Endothelial cell of umbilical vein (primary cell): ENCODE measurements at regions not wholly inside any gene's neighbourhood (a gene's known extent, or its start where the extent isn't known, plus 50 kb on each side); places are given as distances from the start of the nearest gene placed in this dataset.

ENCODE experiments used
- BruUV-seq: library from RNA; stranded (reverse); fragments of 400-500 nt; replicated peaks from 2 replicates; lab custom pipeline; 2021; lab: Mats Ljungman, UMichigan
- CTCF ChIA-PET: fragments of 300-600, 350-600 bp; sonication (Branson Sonifier 250); formaldehyde crosslinking; loops from one replicate; lab custom pipeline; 2021; ENCODE audit warnings: antibody characterized with exemption, inconsistent platforms; lab: Charles Lee
- POLR2A ChIA-PET: fragments of 300-600, 350-600 bp; sonication (Branson Sonifier 250); formaldehyde crosslinking; loops from one replicate; lab custom pipeline; 2021; ENCODE audit warnings: antibody characterized with exemption, inconsistent platforms; lab: Charles Lee
- DNase-seq: peaks from one replicate; pipeline ENCODE4 v3.0.0-alpha.2; 2011; ENCODE audit warnings: low read depth, low spot score
- FAIRE-seq: peaks from 2 replicates; lab custom pipeline; 2011; peaks lifted over from hg19 to GRCh38; lab: Jason Lieb, UNC
- H2AFZ ChIP-seq: 2 replicates; pipeline ENCODE4 v1.6.0; 2012; ENCODE audit warnings: low read depth, low read length, control low read depth, inconsistent platforms
- H3K27ac ChIP-seq: 2 replicates; pipeline ENCODE4 v1.5.1; 2011; ENCODE audit warnings: low read depth, mild to moderate bottlenecking, control low read depth, low read length, moderate library complexity; ENCODE audit not compliant: insufficient read depth
- H3K27me3 ChIP-seq, 2 experiments: 2 replicates each; pipeline versions ENCODE4 v1.6.0 to v1.6.1; 2011; ENCODE audit warnings: low read length in 2 of 2, mixed read lengths in 1 of 2; ENCODE audit not compliant: control insufficient read depth in 2 of 2, insufficient read depth in 2 of 2
- H3K36me3 ChIP-seq, 2 experiments: 2 replicates in 1 of 2; 3 replicates in 1 of 2; pipeline ENCODE4 v1.5.1; 2011; ENCODE audit warnings: low read length in 2 of 2, mild to moderate bottlenecking in 1 of 2, moderate library complexity in 1 of 2; ENCODE audit not compliant: control insufficient read depth in 2 of 2, insufficient read depth in 2 of 2; ENCODE audit errors: extremely low read depth in 1 of 2
- H3K4me1 ChIP-seq: 3 replicates; pipeline ENCODE4 v1.5.1; 2011; ENCODE audit warnings: mild to moderate bottlenecking, low read length; ENCODE audit not compliant: control insufficient read depth, insufficient read depth; ENCODE audit errors: extremely low read depth
- H3K4me2 ChIP-seq: 2 replicates; pipeline ENCODE4 v1.6.1; 2011; ENCODE audit warnings: low read length, control low read depth, mixed read lengths; ENCODE audit not compliant: insufficient read depth
- H3K4me3 ChIP-seq, 3 experiments: fragments of 200-600 bp in 1 of 3; sonication (generic), shearing (Covaris generic) in 1 of 3; replicated peaks in 1 of 3; 2 replicates each; pipeline ENCODE4 v1.5.1; 2011 to 2016; ENCODE audit warnings: control low read depth in 3 of 3, low read length in 3 of 3, mild to moderate bottlenecking in 2 of 3, inconsistent platforms in 1 of 3, low read depth in 1 of 3, moderate library complexity in 1 of 3; ENCODE audit not compliant: insufficient read depth in 1 of 3
- H3K79me2 ChIP-seq: 2 replicates; pipeline ENCODE4 v1.6.0; 2012; ENCODE audit warnings: low read length, inconsistent platforms; ENCODE audit not compliant: control insufficient read depth, insufficient read depth
- H3K9ac ChIP-seq: replicated peaks from 2 replicates; pipeline ENCODE3; 2011; ENCODE audit warnings: low read length, control low read depth; ENCODE audit not compliant: insufficient read depth; ENCODE audit errors: extremely low read depth
- H3K9me1 ChIP-seq: replicated peaks from 3 replicates; pipeline ENCODE4 v1.6.0; 2011; ENCODE audit warnings: mild to moderate bottlenecking, low read length; ENCODE audit not compliant: control insufficient read depth, insufficient read depth; ENCODE audit errors: extremely low read depth
- H3K9me3 ChIP-seq: replicated peaks from 2 replicates; pipeline ENCODE4 v1.5.1; 2012; ENCODE audit warnings: low read length, inconsistent platforms; ENCODE audit not compliant: control insufficient read depth, insufficient read depth
- H4K20me1 ChIP-seq: replicated peaks from 2 replicates; pipeline ENCODE3; 2011; ENCODE audit warnings: mild to moderate bottlenecking, low read length; ENCODE audit not compliant: control insufficient read depth, insufficient read depth; ENCODE audit errors: extremely low read depth
- EZH2 ChIP-seq: IDR thresholded peaks from 2 replicates; pipeline ENCODE4 v1.6.1; 2012; ENCODE audit warnings: borderline replicate concordance, low read depth, mild to moderate bottlenecking, moderate library complexity, low read length, inconsistent platforms; ENCODE audit not compliant: severe bottlenecking
- FOS ChIP-seq: IDR thresholded peaks from 2 replicates; pipeline ENCODE4 v1.6.1; 2011; ENCODE audit warnings: mild to moderate bottlenecking, low read length, moderate library complexity, borderline replicate concordance; ENCODE audit not compliant: insufficient read depth
- GATA2 ChIP-seq: IDR thresholded peaks from 2 replicates; pipeline ENCODE4 v1.7.0; 2011; ENCODE audit warnings: low read depth, mild to moderate bottlenecking, moderate library complexity, mixed read lengths, low read length; ENCODE audit not compliant: insufficient read length, insufficient read depth
- JUN ChIP-seq: IDR thresholded peaks from 2 replicates; pipeline ENCODE4 v1.6.1; 2011; ENCODE audit warnings: borderline replicate concordance, low read depth; ENCODE audit not compliant: insufficient read length, insufficient read depth
- MYC ChIP-seq: IDR thresholded peaks from one replicate; pipeline ENCODE4 v1.6.1; 2011; ENCODE audit warnings: mild to moderate bottlenecking, low read depth, low read length
- POLR2A ChIP-seq: IDR thresholded peaks from 2 replicates; pipeline ENCODE4 v1.6.1; 2012; ENCODE audit warnings: low read depth, mild to moderate bottlenecking, control low read depth, low read length
- POLR2AphosphoS5 ChIP-seq: IDR thresholded peaks from 2 replicates; pipeline ENCODE4 v1.6.1; 2012; ENCODE audit warnings: low read depth, mild to moderate bottlenecking, control low read depth, low read length, moderate library complexity; ENCODE audit not compliant: insufficient read depth
- dilution Hi-C: fragments of 300-500 bp; cut with MboI; formaldehyde crosslinking; loops from one replicate; pipeline ENCODE4 v1.15.0; 2019; ENCODE audit warnings: low sequenced_read_pairs; ENCODE audit not compliant: extremely low pct_ligation_motif_present
- intact Hi-C: fragments of 100-400 bp; cut with micrococcal nuclease; formaldehyde crosslinking; loops from one replicate; pipeline ENCODE4 v1.10.0; 2022
- TF ChIP-seq, protein P1 (sequence below): IDR thresholded peaks from 2 replicates; pipeline ENCODE4 v1.6.1; 2011; ENCODE audit not compliant: insufficient read depth, insufficient read length
- TF ChIP-seq, protein P2 (sequence below), 2 donors: IDR thresholded peaks; 1 replicate in 1 of 2; 2 replicates in 1 of 2; pipeline ENCODE4 v1.5.1; 2011; ENCODE audit warnings: low read length in 2 of 2, mild to moderate bottlenecking in 2 of 2, moderate library complexity in 2 of 2, control low read depth in 1 of 2, inconsistent platforms in 1 of 2, low read depth in 1 of 2; ENCODE audit not compliant: insufficient read depth in 1 of 2; ENCODE audit errors: extremely low read depth in 1 of 2

DNA sequence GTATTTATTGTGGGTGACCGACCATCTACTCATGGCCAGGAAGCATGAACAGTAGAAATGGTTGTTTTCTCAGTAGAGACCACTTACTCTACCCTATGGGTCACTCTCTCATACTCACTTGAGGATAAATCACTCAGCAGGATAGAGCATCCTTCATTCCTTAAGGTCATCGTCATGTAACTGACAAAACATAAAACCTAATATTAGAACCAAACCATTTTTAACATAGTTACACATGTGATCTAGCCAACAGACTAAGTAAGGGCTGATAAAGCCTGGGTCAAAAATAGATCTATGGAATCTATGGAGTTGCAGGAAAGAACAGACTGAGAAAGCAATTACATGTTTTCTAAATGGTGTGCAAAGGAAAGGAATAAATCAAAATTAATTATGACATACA lies 769.1 kb downstream of the NTRK3 start:
- Histone ChIP-seq H3K27me3 (no peaks in the 10 kb centered on the region), H4K20me1 (no peaks in the 10 kb centered on the region), H3K4me3 (no peak overlapping the region), H3K27ac (no peak overlapping the region), H2AFZ (no peak overlapping the region), H3K9ac (no peak overlapping the region), H3K36me3 (no peaks in the 10 kb centered on the region), H3K4me1 (no peaks in the 10 kb centered on the region), H3K79me2 (no peaks in the 10 kb centered on the region), H3K4me2 (no peak overlapping the region), H3K9me1 (no peaks in the 10 kb centered on the region), H3K9me3 (peaks cover 5% of the 10 kb centered on the region)
- no peak for DNase-seq
- intact Hi-C loops: no loop called here
- CTCF ChIA-PET: no interaction called here
- FAIRE-seq: no peak
- POLR2A ChIA-PET: no interaction called here
- dilution Hi-C loops: no loop called here
- TF ChIP-seq POLR2A: no peak
- TF ChIP-seq, protein P1, sequence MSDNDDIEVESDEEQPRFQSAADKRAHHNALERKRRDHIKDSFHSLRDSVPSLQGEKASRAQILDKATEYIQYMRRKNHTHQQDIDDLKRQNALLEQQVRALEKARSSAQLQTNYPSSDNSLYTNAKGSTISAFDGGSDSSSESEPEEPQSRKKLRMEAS: no peak
- TF ChIP-seq POLR2AphosphoS5: no peak
- no peak for TF ChIP-seq MYC
- no peak for TF ChIP-seq JUN
- no peak for TF ChIP-seq EZH2
- TF ChIP-seq, protein P2, sequence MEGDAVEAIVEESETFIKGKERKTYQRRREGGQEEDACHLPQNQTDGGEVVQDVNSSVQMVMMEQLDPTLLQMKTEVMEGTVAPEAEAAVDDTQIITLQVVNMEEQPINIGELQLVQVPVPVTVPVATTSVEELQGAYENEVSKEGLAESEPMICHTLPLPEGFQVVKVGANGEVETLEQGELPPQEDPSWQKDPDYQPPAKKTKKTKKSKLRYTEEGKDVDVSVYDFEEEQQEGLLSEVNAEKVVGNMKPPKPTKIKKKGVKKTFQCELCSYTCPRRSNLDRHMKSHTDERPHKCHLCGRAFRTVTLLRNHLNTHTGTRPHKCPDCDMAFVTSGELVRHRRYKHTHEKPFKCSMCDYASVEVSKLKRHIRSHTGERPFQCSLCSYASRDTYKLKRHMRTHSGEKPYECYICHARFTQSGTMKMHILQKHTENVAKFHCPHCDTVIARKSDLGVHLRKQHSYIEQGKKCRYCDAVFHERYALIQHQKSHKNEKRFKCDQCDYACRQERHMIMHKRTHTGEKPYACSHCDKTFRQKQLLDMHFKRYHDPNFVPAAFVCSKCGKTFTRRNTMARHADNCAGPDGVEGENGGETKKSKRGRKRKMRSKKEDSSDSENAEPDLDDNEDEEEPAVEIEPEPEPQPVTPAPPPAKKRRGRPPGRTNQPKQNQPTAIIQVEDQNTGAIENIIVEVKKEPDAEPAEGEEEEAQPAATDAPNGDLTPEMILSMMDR (IDR thresholded peaks at IDR 0.05; ENCODE audit: extremely low read depth in 1 of 2, insufficient read depth in 1 of 2, low read depth in 1 of 2, low read length in 2 of 2): no peak
- no peak for TF ChIP-seq GATA2
- no peak for TF ChIP-seq FOS
- no TSS peak for BruUV-seq
